GM12865 (cell line): ENCODE measurements at regions not wholly inside any gene's neighbourhood (a gene's known extent, or its start where the extent isn't known, plus 50 kb on each side); places are given as distances from the start of the nearest gene placed in this dataset.

Experiments
- DNase-seq: peaks from one replicate; pipeline ENCODE4 v3.0.0; 2010; ENCODE audit warnings: low read depth
- H3K4me3 ChIP-seq: 2 replicates; pipeline ENCODE4 v1.5.1; 2011; ENCODE audit warnings: mild to moderate bottlenecking, low read depth, low read length, control low read depth
- CTCF ChIP-seq: IDR thresholded peaks from 2 replicates; pipeline ENCODE4 v1.5.1; 2011; ENCODE audit warnings: low read length, control low read depth, low read depth, inconsistent platforms; ENCODE audit not compliant: insufficient read depth; ENCODE audit errors: missing control alignments

- H3K4me3 ChIP-seq = no peak overlapping the region
- TF ChIP-seq CTCF = no peak
- DNase-seq = no peak
These were observed 126.3 kb upstream of the NRXN1 start for GRCh38 chr2:51158251-51158650.

- H3K4me3 ChIP-seq = no peak overlapping the region
- no peak for DNase-seq
- TF ChIP-seq CTCF = no peak
These were observed 121.3 kb upstream of the NRXN1 start for GRCh38 chr2:51153236-51153635.

DNA sequence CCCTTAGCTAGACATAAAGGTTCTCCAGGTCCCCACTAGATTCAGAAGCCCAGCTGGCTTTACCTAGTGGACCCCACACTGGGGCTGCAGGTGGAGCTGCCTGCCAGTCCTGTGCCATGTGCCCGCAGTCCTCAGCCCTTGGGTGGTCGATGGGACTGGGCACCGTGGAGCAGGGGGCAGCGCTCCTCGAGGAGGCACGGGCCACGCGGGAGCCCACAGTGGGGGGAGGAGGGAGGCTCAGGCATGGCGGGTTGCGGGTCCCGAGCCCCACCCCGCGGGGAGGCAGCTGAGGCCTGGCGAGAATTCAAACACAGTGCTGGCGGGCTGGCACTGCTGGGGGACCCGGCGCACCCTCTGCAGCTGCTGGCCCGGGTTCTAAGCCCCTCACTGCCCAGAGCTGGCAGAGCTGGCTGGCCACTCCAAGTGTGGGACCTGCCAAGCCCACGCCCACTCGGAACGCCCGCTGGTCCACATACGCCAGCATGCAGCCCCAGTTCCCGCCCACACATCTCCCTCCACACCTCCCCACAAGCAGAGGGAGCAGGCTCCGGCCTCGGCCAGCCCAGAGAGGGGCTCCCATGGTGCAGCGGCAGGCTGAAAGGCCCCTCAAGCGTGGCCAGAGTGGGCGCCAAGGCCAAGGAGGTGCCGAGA, 119.7 kb upstream of the NRXN1 start:
- H3K4me3 ChIP-seq = no peak overlapping the region
- DNase-seq = no peak
- no peak for TF ChIP-seq CTCF

DNA sequence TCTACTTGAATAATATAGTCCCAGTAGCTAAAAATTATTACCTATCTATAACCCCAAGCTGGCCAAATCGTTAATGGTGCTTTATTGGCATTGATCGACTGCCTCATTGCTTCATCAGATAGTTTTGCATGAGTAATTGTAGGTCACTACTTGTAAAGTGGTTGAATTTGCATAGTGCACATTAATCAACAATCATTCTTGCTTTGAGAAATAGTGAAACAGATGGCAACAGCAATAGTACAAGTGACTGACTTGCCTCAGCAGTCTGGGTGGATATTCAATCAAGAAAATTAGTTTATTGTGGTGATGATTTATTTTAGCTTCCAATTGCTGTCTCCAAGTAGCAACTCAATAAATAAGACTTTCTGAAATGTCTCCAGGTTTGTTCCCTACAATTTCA, 117.8 kb upstream of the NRXN1 start:
- no peak overlapping the region for H3K4me3 ChIP-seq

GRCh38 chr2:51145761-51146160, 113.8 kb upstream of the NRXN1 start:
- no peak for DNase-seq
- no peak overlapping the region for H3K4me3 ChIP-seq
- no peak for TF ChIP-seq CTCF

More for the DNA sequence above, 117.8 kb upstream of the NRXN1 start:
- TF ChIP-seq CTCF = no peak
- no peak for DNase-seq

DNA sequence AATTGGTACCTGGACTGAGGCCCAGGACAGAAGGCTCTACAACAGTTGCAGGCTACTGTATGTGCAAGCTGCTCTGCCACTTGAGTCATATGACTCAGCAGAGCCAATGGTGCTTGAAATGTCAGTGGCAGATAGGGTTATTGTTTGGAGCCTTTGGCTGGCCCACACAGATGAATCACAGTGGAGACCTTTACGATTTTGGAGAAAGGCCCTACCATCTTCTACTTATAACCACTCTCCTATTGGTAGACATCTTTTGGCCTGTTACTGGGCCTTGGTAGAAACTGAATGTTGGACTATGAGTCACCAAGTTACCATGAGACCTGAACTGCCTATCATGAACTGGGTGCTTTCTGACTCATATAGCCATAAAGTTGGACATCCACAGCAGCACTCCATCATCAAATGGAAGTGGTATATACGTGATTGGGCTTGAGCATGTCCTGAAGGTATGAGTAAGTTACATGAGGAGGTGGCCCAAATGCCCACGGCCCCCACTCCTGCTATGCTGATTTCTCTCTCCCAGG, 88.9 kb upstream of the NRXN1 start:
- no peak overlapping the region for H3K4me3 ChIP-seq
- no peak for DNase-seq
- no peak for TF ChIP-seq CTCF

GRCh38 chr2:51111532-51111931, 79.6 kb upstream of the NRXN1 start:
- DNase-seq = no peak
- no peak for TF ChIP-seq CTCF
- no peak overlapping the region for H3K4me3 ChIP-seq
